HepG2 (cell line): ENCODE measurements at regions not wholly inside any gene's neighbourhood (a gene's known extent, or its start where the extent isn't known, plus 50 kb on each side); places are given as distances from the start of the nearest gene placed in this dataset.
A peak's percentile ranks its signal among the peaks of the same experiment; 100 is the strongest.

Experiments
- ATAC-seq: fragments of 200-7000 bp; cut with Tn5 transposase; 3 replicates; pipeline ENCODE4 v1.9.1; 2020; ENCODE audit warnings: mild to moderate bottlenecking, moderate library complexity
- BruUV-seq: library from RNA; stranded (reverse); fragments of 400-500 nt; replicated peaks from 2 replicates; lab custom pipeline; 2021; lab: Mats Ljungman, UMichigan
- CTCF ChIA-PET: fragments of 300-600 bp; formaldehyde crosslinking; extraction: SDS; loops from one replicate; lab custom pipeline; 2021; ENCODE audit warnings: low total read pairs, inconsistent platforms, low intra/inter-chr PET ratio; lab: Yijun Ruan, JAX
- POLR2A ChIA-PET: fragments of 350-600 bp; sonication (Branson Sonifier 250); formaldehyde crosslinking; loops from one replicate; lab custom pipeline; 2020; ENCODE audit warnings: antibody characterized with exemption, inconsistent platforms; lab: Yijun Ruan, JAX
- DNase-seq: peaks from one replicate; pipeline ENCODE4 v3.0.0-alpha.2; 2015; ENCODE audit warnings: low spot score
- FAIRE-seq: peaks from 3 replicates; lab custom pipeline; 2011; peaks lifted over from hg19 to GRCh38; lab: Jason Lieb, UNC
- H2AFZ ChIP-seq: one replicate; pipeline ENCODE4 v1.6.1; 2011; ENCODE audit warnings: low read length, inconsistent platforms
- H3K27ac ChIP-seq: fragments of 300-600 bp; 3 replicates; pipeline ENCODE4 v1.8.0; 2011; ENCODE audit warnings: mixed run types, mild to moderate bottlenecking, mixed read lengths, low read length, inconsistent platforms; ENCODE audit not compliant: insufficient read depth; ENCODE audit errors: extremely low read length
- H3K27me3 ChIP-seq, 2 experiments: fragments of 200-600 bp in 1 of 2; 2 replicates in 1 of 2; 3 replicates in 1 of 2; pipeline versions ENCODE4 v1.6.0 to v1.8.0; 2011; ENCODE audit warnings: low read length in 2 of 2, mild to moderate bottlenecking in 2 of 2, moderate library complexity in 2 of 2, inconsistent platforms in 1 of 2; ENCODE audit not compliant: insufficient read depth in 2 of 2, control insufficient read depth in 1 of 2
- H3K36me3 ChIP-seq, 2 experiments: fragments of 200-600 bp in 1 of 2; replicated peaks in 1 of 2; 2 replicates in 1 of 2; 3 replicates in 1 of 2; pipeline versions ENCODE4 v1.5.1 to v1.8.0; 2011; ENCODE audit warnings: low read length in 2 of 2, inconsistent platforms in 1 of 2; ENCODE audit not compliant: insufficient read depth in 2 of 2, control insufficient read depth in 1 of 2
- H3K4me1 ChIP-seq: 2 replicates; pipeline ENCODE4 v1.5.1; 2012; ENCODE audit warnings: low read length, inconsistent platforms; ENCODE audit not compliant: insufficient read depth
- H3K4me2 ChIP-seq: 2 replicates; pipeline ENCODE4 v1.6.0; 2011; ENCODE audit warnings: low read depth, low read length, inconsistent platforms
- H3K4me3 ChIP-seq, 3 experiments: fragments of 200-600 bp in 1 of 3; sonication (generic), shearing (Covaris generic) in 1 of 3; replicated peaks in 1 of 3; 2 replicates each; pipeline ENCODE4 v1.5.1; 2011 to 2016; ENCODE audit warnings: low read length in 3 of 3, inconsistent platforms in 2 of 3, low read depth in 2 of 3, mild to moderate bottlenecking in 2 of 3, control low read depth in 1 of 3, mixed read lengths in 1 of 3; ENCODE audit not compliant: insufficient read depth in 1 of 3
- H3K79me2 ChIP-seq: one replicate; pipeline ENCODE4 v1.6.1; 2011; ENCODE audit warnings: low read length, inconsistent platforms; ENCODE audit not compliant: insufficient read depth
- H3K9ac ChIP-seq: 2 replicates; pipeline ENCODE4 v1.6.0; 2011; ENCODE audit warnings: mild to moderate bottlenecking, low read depth, low read length, inconsistent platforms; ENCODE audit not compliant: insufficient read depth
- H3K9me3 ChIP-seq: 2 replicates; pipeline ENCODE4 v1.5.1; 2012; ENCODE audit warnings: mild to moderate bottlenecking, low read length
- H4K20me1 ChIP-seq: 2 replicates; pipeline ENCODE4 v1.6.0; 2011; ENCODE audit warnings: inconsistent platforms, mild to moderate bottlenecking, low read length, moderate library complexity; ENCODE audit not compliant: insufficient read depth
- ETV5 ChIP-seq: IDR thresholded peaks from 2 replicates; pipeline ENCODE4 v1.6.1; 2018; ENCODE audit warnings: missing biosample characterization, missing genetic modification reagents, inconsistent platforms, borderline replicate concordance
- RAD51 ChIP-seq: fragments of 450-650 bp; IDR thresholded peaks from 2 replicates; pipeline ENCODE4 v1.6.1; 2016; ENCODE audit warnings: borderline replicate concordance
- USF2 ChIP-seq, 2 experiments: sonication (generic) in 1 of 2; formaldehyde crosslinking in 1 of 2; IDR thresholded peaks; 2 replicates each; pipeline versions ENCODE4 v1.5.1 to v1.6.1; 2011 to 2020; ENCODE audit warnings: borderline replicate concordance in 1 of 2, low read depth in 1 of 2, low read length in 1 of 2, mild to moderate bottlenecking in 1 of 2, missing genetic modification reagents in 1 of 2, moderate library complexity in 1 of 2
- ZBED4 ChIP-seq: sonication (generic); formaldehyde crosslinking; IDR thresholded peaks from 2 replicates; pipeline ENCODE4 v1.4.0; 2020; ENCODE audit warnings: missing genetic modification reagents, borderline replicate concordance
- ZBTB7A ChIP-seq: sonication (generic); formaldehyde crosslinking; IDR thresholded peaks from 2 replicates; pipeline ENCODE4 v1.8.0; 2022; ENCODE audit warnings: mild to moderate bottlenecking, missing genetic modification reagents
- WGBS: methylation state at CpG from one replicate; pipeline ENCODE4 v1.1.6; 2017; ENCODE audit warnings: low lambda C conversion rate; 5-methylcytosine and 5-hydroxymethylcytosine counted together
- in situ Hi-C: cut with HindIII; loops from 2 replicates; pipeline ENCODE4 v1.10.0; 2017; ENCODE audit warnings: low pct_unique_long_range_greater_than_20kb; ENCODE audit not compliant: extremely low pct_ligation_motif_present
- intact Hi-C: fragments of 100-400 bp; cut with micrococcal nuclease; formaldehyde crosslinking; loops from one replicate; pipeline ENCODE4 v1.10.0; 2022; ENCODE audit not compliant: unreplicated experiment

GRCh38 chr1:5616366-5617178 is 375.7 kb downstream of the NPHP4 start:
- no peak overlapping the region for H3K27ac ChIP-seq
- no peak for FAIRE-seq
- no peak overlapping the region for H3K4me3 ChIP-seq
- peak; percentile 36; the same call in 1 of the 2 replicates for TF ChIP-seq USF2 (IDR thresholded peaks at IDR 0.05; ENCODE audit: low read depth, low read length)
- TF ChIP-seq USF2 (CRISPR knock-in tag; IDR thresholded peaks at IDR 0.05; ENCODE audit: borderline replicate concordance), result no peak
- TF ChIP-seq ETV5, result no peak
- peak; percentile 79; the same call in 1 of the 2 replicates for TF ChIP-seq RAD51
- no peak for TF ChIP-seq ZBTB7A (CRISPR knock-in tag)
- TF ChIP-seq ZBED4 (CRISPR knock-in tag), result no peak
- H3K4me2 ChIP-seq, result no peak overlapping the region
- no peaks in the 10 kb centered on the region for H3K79me2 ChIP-seq
- POLR2A ChIA-PET, result no interaction called here
- in situ Hi-C loops, result no loop called here
- no peak for DNase-seq
- no peak overlapping the region for H2AFZ ChIP-seq
- CTCF ChIA-PET, result no interaction called here
- H3K9me3 ChIP-seq, result no peaks in the 10 kb centered on the region
- intact Hi-C loops, result no loop called here
- H3K9ac ChIP-seq, result no peak overlapping the region
- WGBS, result 34% methylated on average over 21 of the region's 22 CpGs
- H3K4me1 ChIP-seq, result no peaks in the 10 kb centered on the region
- no peaks in the 10 kb centered on the region for H3K36me3 ChIP-seq
- BruUV-seq, result no TSS peak
- no peaks in the 10 kb centered on the region for H4K20me1 ChIP-seq
- no peak for ATAC-seq
- H3K27me3 ChIP-seq, result peaks cover 5 to 27% of the 10 kb centered on the region in 2 experiments
